Left ventricle myocardium inferior (tissue), 1 donor: ENCODE measurements at regions not wholly inside any gene's neighbourhood (a gene's known extent, or its start where the extent isn't known, plus 50 kb on each side); places are given as distances from the start of the nearest gene placed in this dataset.

Experiments
- DNase-seq: peaks from one replicate; pipeline ENCODE4 v3.0.0-alpha.2; 2020
- H3K27ac ChIP-seq: fragments of 200-600 bp; replicated peaks from 2 replicates; pipeline ENCODE4 v1.8.0; 2021
- H3K27me3 ChIP-seq: fragments of 200-600 bp; 2 replicates; pipeline ENCODE4 v1.8.0; 2021; ENCODE audit warnings: low read depth
- H3K36me3 ChIP-seq: fragments of 200-600 bp; 2 replicates; pipeline ENCODE4 v1.8.0; 2021
- H3K4me1 ChIP-seq: fragments of 200-600 bp; 2 replicates; pipeline ENCODE4 v1.8.0; 2021
- H3K4me3 ChIP-seq: fragments of 200-600 bp; 2 replicates; pipeline ENCODE4 v1.8.0; 2021; ENCODE audit warnings: mild to moderate bottlenecking, moderate library complexity
- H3K9me3 ChIP-seq: fragments of 200-600 bp; replicated peaks from 2 replicates; pipeline ENCODE4 v1.8.0; 2021
- CTCF ChIP-seq: fragments of 200-600 bp; IDR thresholded peaks from 2 replicates; pipeline ENCODE4 v1.8.0; 2021; ENCODE audit warnings: antibody characterized with exemption, mild to moderate bottlenecking, borderline replicate concordance
- intact Hi-C: fragments of 100-400 bp; cut with micrococcal nuclease; formaldehyde crosslinking; loops from one replicate; pipeline ENCODE4 v1.11.0; 2022
- donor health status: DM: no; HTN: yes; CAD: no; lungs with severe emphysema.

- peak overlapping the region; percentile 87 for H3K27ac ChIP-seq
These were observed 201.9 kb downstream of the PLPP3 start for GRCh38 chr1:56377431-56377830.

DNA sequence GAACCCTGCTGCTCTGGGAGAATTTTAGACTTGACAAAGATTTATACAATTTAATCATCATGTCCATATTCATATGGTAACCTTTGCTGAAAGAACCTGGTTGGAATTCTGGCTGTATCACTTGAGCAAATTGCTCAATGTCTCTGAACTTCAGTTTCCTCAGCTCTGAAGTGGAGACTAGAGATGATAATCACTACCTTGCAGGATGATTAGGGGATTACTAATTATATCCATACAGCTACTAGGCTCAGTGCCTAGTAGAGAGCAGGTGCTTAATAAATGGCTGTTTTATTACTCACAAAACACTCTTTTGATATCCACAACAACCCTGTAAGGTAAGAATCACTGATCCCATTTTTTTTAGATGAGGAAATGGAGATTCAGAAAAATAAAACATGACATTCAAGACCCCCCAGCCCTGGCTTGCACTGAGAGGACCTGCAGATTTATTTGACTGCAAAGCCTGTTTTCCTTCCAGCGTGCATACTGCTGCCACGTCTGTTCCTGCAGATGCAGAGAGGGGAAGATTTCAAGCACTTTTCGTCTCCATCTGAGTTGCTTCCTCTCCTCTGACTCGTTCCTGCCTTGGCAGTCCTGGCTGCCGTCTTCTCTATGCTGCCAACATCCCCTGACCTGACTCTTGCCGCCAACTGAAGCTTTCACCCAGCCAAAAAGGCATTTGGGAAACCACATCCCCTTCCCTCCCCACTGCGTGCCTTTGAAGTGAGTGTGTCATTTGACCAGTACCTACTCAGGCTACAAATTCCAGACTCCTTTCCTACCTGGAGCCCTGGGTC, 203.0 kb downstream of the PLPP3 start:
- H3K4me3 ChIP-seq, result peak overlapping the region; percentile 37
- H3K9me3 ChIP-seq, result no peaks in the 10 kb centered on the region
- intact Hi-C loops, result no loop called here
- DNase-seq, result peak; percentile 32
- no peaks in the 10 kb centered on the region for H3K27me3 ChIP-seq
- peak overlapping the region; percentile 87 for H3K27ac ChIP-seq
- TF ChIP-seq CTCF, result no peak
- peaks cover 65% of the 10 kb centered on the region for H3K4me1 ChIP-seq
- H3K36me3 ChIP-seq, result no peaks in the 10 kb centered on the region

More at GRCh38 chr1:56377431-56377830, 201.9 kb downstream of the PLPP3 start:
- Histone ChIP-seq H3K27me3 (no peaks in the 10 kb centered on the region), H3K36me3 (no peaks in the 10 kb centered on the region), H3K4me3 (no peak overlapping the region), H3K4me1 (peaks cover 63% of the 10 kb centered on the region), H3K9me3 (no peaks in the 10 kb centered on the region)
- TF ChIP-seq CTCF, result no peak
- no peak for DNase-seq
- intact Hi-C loops, result no loop called here

GRCh38 chr1:56375326-56375804, 204.0 kb downstream of the PLPP3 start:
- no peak for TF ChIP-seq CTCF
- Histone ChIP-seq H3K4me3 (peak overlapping the region; percentile 37), H3K36me3 (no peaks in the 10 kb centered on the region), H3K27ac (peak overlapping the region; percentile 87), H3K27me3 (no peaks in the 10 kb centered on the region), H3K9me3 (no peaks in the 10 kb centered on the region), H3K4me1 (peaks cover 65% of the 10 kb centered on the region)
- intact Hi-C loops, result no loop called here
- no peak for DNase-seq

- Histone ChIP-seq H3K27ac (peak overlapping the region; percentile 87), H3K4me1 (peaks cover 65% of the 10 kb centered on the region), H3K9me3 (no peaks in the 10 kb centered on the region), H3K4me3 (peak overlapping the region; percentile 37), H3K27me3 (no peaks in the 10 kb centered on the region), H3K36me3 (no peaks in the 10 kb centered on the region)
- peak; percentile 36 for DNase-seq
- TF ChIP-seq CTCF, result no peak
- intact Hi-C loops, result no loop called here
These were observed 205.1 kb downstream of the PLPP3 start for GRCh38 chr1:56374026-56374974.

GRCh38 chr1:56370513-56370912, 208.8 kb downstream of the PLPP3 start:
- intact Hi-C loops, result no loop called here
- H3K27ac ChIP-seq, result no peak overlapping the region
- DNase-seq, result no peak
- no peak for TF ChIP-seq CTCF
- no peaks in the 10 kb centered on the region for H3K36me3 ChIP-seq
- H3K4me1 ChIP-seq, result peaks cover 33% of the 10 kb centered on the region
- no peak overlapping the region for H3K4me3 ChIP-seq
- H3K9me3 ChIP-seq, result no peaks in the 10 kb centered on the region
- H3K27me3 ChIP-seq, result no peaks in the 10 kb centered on the region
